ENCODE measurements at regions not wholly inside any gene's neighbourhood (a gene's known extent, or its start where the extent isn't known, plus 50 kb on each side); places are given as distances from the start of the nearest gene placed in this dataset.

- Histone ChIP-seq H3K4me3 (no peak overlapping the region), H3K27ac (no peak overlapping the region), H3K36me3 (no peaks in the 10 kb centered on the region), H3K27me3 (replicated peaks; ENCODE audit: insufficient read depth) (peaks cover 3% of the 10 kb centered on the region), H3K4me1 (replicated peaks) (no peaks in the 10 kb centered on the region), H3K9me3 (no peaks in the 10 kb centered on the region)
- TF ChIP-seq POLR2A (IDR thresholded peaks at IDR 0.05) (no peak), CTCF (IDR thresholded peaks at IDR 0.05) (no peak), POLR2AphosphoS5 (IDR thresholded peaks at IDR 0.05) (no peak)
- 56% methylated on average over 10 of the region's 10 CpGs for WGBS
- intact Hi-C loops (cut with DNase I): no loop called here
- DNase-seq (ENCODE audit: low spot score): no peak
Measured at GRCh38 chr5:117204926-117205869, 630.6 kb upstream of the SEMA6A start.

GRCh38 chr5:117204404-117204803 is 629.8 kb upstream of the SEMA6A start:
- Histone ChIP-seq H3K9me3 (no peaks in the 10 kb centered on the region), H3K27ac (no peak overlapping the region), H3K27me3 (replicated peaks; ENCODE audit: insufficient read depth) (peaks cover 3% of the 10 kb centered on the region), H3K4me3 (no peak overlapping the region), H3K36me3 (no peaks in the 10 kb centered on the region), H3K4me1 (replicated peaks) (no peaks in the 10 kb centered on the region)
- DNase-seq (ENCODE audit: low spot score): no peak
- intact Hi-C loops (cut with DNase I): no loop called here
- TF ChIP-seq POLR2A (IDR thresholded peaks at IDR 0.05) (no peak), CTCF (IDR thresholded peaks at IDR 0.05) (no peak), POLR2AphosphoS5 (IDR thresholded peaks at IDR 0.05) (no peak)
- 80% methylated on average over 4 of the region's 4 CpGs for WGBS

GRCh38 chr5:117203584-117203983 is 629.0 kb upstream of the SEMA6A start:
- Histone ChIP-seq H3K9me3 (no peaks in the 10 kb centered on the region), H3K4me3 (no peak overlapping the region), H3K36me3 (no peaks in the 10 kb centered on the region), H3K27me3 (replicated peaks; ENCODE audit: insufficient read depth) (peaks cover 3% of the 10 kb centered on the region), H3K4me1 (replicated peaks) (no peaks in the 10 kb centered on the region), H3K27ac (no peak overlapping the region)
- no peak for DNase-seq (ENCODE audit: low spot score)
- no peak for TF ChIP-seq CTCF (IDR thresholded peaks at IDR 0.05)
- no peak for TF ChIP-seq POLR2AphosphoS5 (IDR thresholded peaks at IDR 0.05)
- no peak for TF ChIP-seq POLR2A (IDR thresholded peaks at IDR 0.05)
- intact Hi-C loops (cut with DNase I): no loop called here
- WGBS: 87% methylated on average over 2 of the region's 2 CpGs

- DNase-seq (ENCODE audit: low spot score): no peak
- 16% methylated on average over 1 of the region's 1 CpG for WGBS
- no peaks in the 10 kb centered on the region for H3K4me1 ChIP-seq (replicated peaks)
- H3K27me3 ChIP-seq (replicated peaks; ENCODE audit: insufficient read depth): peaks cover 3% of the 10 kb centered on the region
- intact Hi-C loops (cut with DNase I): no loop called here
- no peaks in the 10 kb centered on the region for H3K9me3 ChIP-seq
- no peak overlapping the region for H3K27ac ChIP-seq
- no peaks in the 10 kb centered on the region for H3K36me3 ChIP-seq
- no peak for TF ChIP-seq POLR2AphosphoS5 (IDR thresholded peaks at IDR 0.05)
- TF ChIP-seq CTCF (IDR thresholded peaks at IDR 0.05): no peak
- no peak for TF ChIP-seq POLR2A (IDR thresholded peaks at IDR 0.05)
- no peak overlapping the region for H3K4me3 ChIP-seq
Measured at GRCh38 chr5:117201001-117201400, 626.4 kb upstream of the SEMA6A start.

GRCh38 chr5:117195076-117195475 is 620.5 kb upstream of the SEMA6A start:
- Histone ChIP-seq H3K4me1 (replicated peaks) (no peaks in the 10 kb centered on the region), H3K9me3 (no peaks in the 10 kb centered on the region), H3K27me3 (replicated peaks; ENCODE audit: insufficient read depth) (no peaks in the 10 kb centered on the region), H3K27ac (no peak overlapping the region), H3K4me3 (no peak overlapping the region), H3K36me3 (no peaks in the 10 kb centered on the region)
- TF ChIP-seq POLR2A (IDR thresholded peaks at IDR 0.05) (no peak), POLR2AphosphoS5 (IDR thresholded peaks at IDR 0.05) (no peak), CTCF (IDR thresholded peaks at IDR 0.05) (no peak)
- DNase-seq (ENCODE audit: low spot score): no peak
- intact Hi-C loops (cut with DNase I): no loop called here
